ENCODE measurements at regions not wholly inside any gene's neighbourhood (a gene's known extent, or its start where the extent isn't known, plus 50 kb on each side); places are given as distances from the start of the nearest gene placed in this dataset.

- no peak for DNase-seq
These were observed 492.6 kb downstream of the TUSC7 start for GRCh38 chr3:117201901-117202774.

- DNase-seq: no peak
These were observed 507.8 kb downstream of the TUSC7 start for GRCh38 chr3:117217355-117217754.

GRCh38 chr3:117217760-117218316, 508.3 kb downstream of the TUSC7 start:
- no peak for DNase-seq

- no peak for DNase-seq
These were observed 509.1 kb downstream of the TUSC7 start for GRCh38 chr3:117218641-117219048.

- DNase-seq: no peak
These were observed 509.7 kb downstream of the TUSC7 start for GRCh38 chr3:117219296-117219695.

GRCh38 chr3:117226932-117227331, 517.4 kb downstream of the TUSC7 start:
- DNase-seq: no peak

GRCh38 chr3:117228466-117228865, 518.9 kb downstream of the TUSC7 start:
- no peak for DNase-seq

GRCh38 chr3:117230924-117231323, 521.3 kb downstream of the TUSC7 start:
- no peak for DNase-seq

- no peak for DNase-seq
These were observed 524.8 kb downstream of the TUSC7 start for GRCh38 chr3:117234331-117234730.

- DNase-seq: no peak
These were observed 525.7 kb downstream of the TUSC7 start for GRCh38 chr3:117235304-117235703.

- no peak for DNase-seq
These were observed 529.2 kb downstream of the TUSC7 start for GRCh38 chr3:117238806-117239205.

- DNase-seq: no peak
These were observed 534.1 kb downstream of the TUSC7 start for GRCh38 chr3:117243657-117244056.

GRCh38 chr3:117246771-117247555, 537.4 kb downstream of the TUSC7 start:
- DNase-seq: no peak

GRCh38 chr3:117248153-117248552, 538.6 kb downstream of the TUSC7 start:
- DNase-seq: no peak

GRCh38 chr3:117252208-117252607, 542.6 kb downstream of the TUSC7 start:
- no peak for DNase-seq

- DNase-seq: no peak
These were observed 543.1 kb downstream of the TUSC7 start for GRCh38 chr3:117252651-117253050.

- DNase-seq: no peak
These were observed 544.1 kb downstream of the TUSC7 start for GRCh38 chr3:117253636-117254035.

- DNase-seq: no peak
These were observed 545.4 kb downstream of the TUSC7 start for GRCh38 chr3:117254985-117255384.

- DNase-seq: no peak
These were observed 546.2 kb downstream of the TUSC7 start for GRCh38 chr3:117255736-117256135.

- no peak for DNase-seq
These were observed 552.4 kb downstream of the TUSC7 start for GRCh38 chr3:117261983-117262421.

- DNase-seq: no peak
These were observed 553.7 kb downstream of the TUSC7 start for GRCh38 chr3:117263270-117263669.

GRCh38 chr3:117263745-117264144, 554.2 kb downstream of the TUSC7 start:
- no peak for DNase-seq

- no peak for DNase-seq
These were observed 554.8 kb downstream of the TUSC7 start for GRCh38 chr3:117264204-117264994.

All from NCI-H748 treated with DMSO at 0.1 percent for 48 hours (cell line).